GM12878 (cell line): ENCODE measurements at regions not wholly inside any gene's neighbourhood (a gene's known extent, or its start where the extent isn't known, plus 50 kb on each side); places are given as distances from the start of the nearest gene placed in this dataset.

Source experiments
- ATAC-seq: fragments of 200-7000 bp; cut with Tn5 transposase; 3 replicates; pipeline ENCODE4 v1.9.1; 2020; ENCODE audit warnings: mild to moderate bottlenecking, moderate library complexity
- BruUV-seq: library from RNA; stranded (reverse); fragments of 400-500 nt; replicated peaks from 2 replicates; lab custom pipeline; 2021; lab: Mats Ljungman, UMichigan
- CTCF ChIA-PET: fragments of 300-600 bp; sonication (Branson Sonifier 250); formaldehyde crosslinking; extraction: SDS; loops from one replicate; lab custom pipeline; 2021; ENCODE audit warnings: inconsistent platforms; lab: Yijun Ruan, JAX
- POLR2A ChIA-PET: fragments of 350-600 bp; formaldehyde crosslinking; extraction: SDS; loops from one replicate; lab custom pipeline; 2021; ENCODE audit warnings: inconsistent platforms; lab: Charles Lee
- RAD21 ChIA-PET: fragments of 300-600 bp; sonication (Branson Sonifier 250); formaldehyde crosslinking; loops from one replicate; lab custom pipeline; 2023; ENCODE audit warnings: antibody characterized with exemption; ENCODE audit not compliant: unreplicated experiment; lab: Charles Lee
- SMC1A ChIA-PET: fragments of 300-600 bp; sonication (Branson Sonifier 250); formaldehyde crosslinking; loops from one replicate; lab custom pipeline; 2023; ENCODE audit not compliant: unreplicated experiment, uncharacterized antibody; lab: Charles Lee
- DNase-seq: peaks from one replicate; pipeline ENCODE4 v3.0.0-alpha.2; 2011; ENCODE audit warnings: low read depth, low spot score
- FAIRE-seq: peaks from 3 replicates; lab custom pipeline; 2011; peaks lifted over from hg19 to GRCh38; lab: Jason Lieb, UNC
- H2AFZ ChIP-seq: 2 replicates; pipeline ENCODE4 v1.6.0; 2011; ENCODE audit warnings: low read depth, low read length, control low read depth; ENCODE audit not compliant: control insufficient read depth
- H3K27ac ChIP-seq: 2 replicates; pipeline ENCODE4 v1.5.1; 2011; ENCODE audit warnings: control low read depth; ENCODE audit not compliant: control insufficient read depth, insufficient read depth
- H3K27me3 ChIP-seq, 2 experiments: replicated peaks in 1 of 2; 2 replicates each; pipeline versions ENCODE4 v1.6.0 to v1.6.1; 2011; ENCODE audit warnings: low read length in 1 of 2; ENCODE audit not compliant: control insufficient read depth in 2 of 2, insufficient read depth in 2 of 2
- H3K36me3 ChIP-seq, 2 experiments: 2 replicates each; pipeline ENCODE4 v1.5.1; 2011; ENCODE audit warnings: low read length in 1 of 2; ENCODE audit not compliant: control insufficient read depth in 2 of 2, insufficient read depth in 2 of 2
- H3K4me1 ChIP-seq: 2 replicates; pipeline ENCODE4 v1.6.1; 2011; ENCODE audit warnings: mild to moderate bottlenecking, low read length, moderate library complexity, mixed read lengths; ENCODE audit not compliant: control insufficient read depth, insufficient read depth
- H3K4me2 ChIP-seq: 2 replicates; pipeline ENCODE4 v1.6.0; 2011; ENCODE audit warnings: control low read depth; ENCODE audit not compliant: control insufficient read depth, insufficient read depth
- H3K4me3 ChIP-seq: fragments of 200-600 bp; sonication (generic); 2 replicates; pipeline ENCODE4 v1.5.1; 2016
- H3K79me2 ChIP-seq: 2 replicates; pipeline ENCODE4 v1.6.0; 2011; ENCODE audit warnings: low read length; ENCODE audit not compliant: control insufficient read depth, insufficient read depth
- H3K9ac ChIP-seq: 2 replicates; pipeline ENCODE4 v1.8.0; 2011; ENCODE audit warnings: low read length, control low read depth, mixed read lengths; ENCODE audit not compliant: control insufficient read depth, insufficient read depth
- H3K9me3 ChIP-seq: replicated peaks from 3 replicates; pipeline ENCODE4 v1.5.1; 2011; ENCODE audit warnings: mild to moderate bottlenecking, low read length; ENCODE audit not compliant: control insufficient read depth, insufficient read depth
- H4K20me1 ChIP-seq: 2 replicates; pipeline ENCODE4 v1.6.0; 2011; ENCODE audit not compliant: control insufficient read depth, insufficient read depth
- BRCA1 ChIP-seq: IDR thresholded peaks from 2 replicates; pipeline ENCODE4 v1.6.1; 2011; ENCODE audit warnings: low read depth, low read length, improper control_type of control experiment
- CEBPB ChIP-seq, 2 experiments: fragments of 150-350 bp in 1 of 2; IDR thresholded peaks; 2 replicates each; pipeline ENCODE4 v1.6.1; 2012 to 2014; ENCODE audit warnings: low read depth in 2 of 2, low read length in 2 of 2, borderline replicate concordance in 1 of 2, inconsistent platforms in 1 of 2
- EGR1 ChIP-seq, 2 experiments: IDR thresholded peaks; 1 replicate in 1 of 2; 2 replicates in 1 of 2; pipeline ENCODE4 v1.6.1; 2011 to 2012; ENCODE audit warnings: low read depth in 2 of 2, low read length in 2 of 2, borderline replicate concordance in 1 of 2, mild to moderate bottlenecking in 1 of 2, moderate library complexity in 1 of 2
- JUNB ChIP-seq: IDR thresholded peaks from 2 replicates; pipeline ENCODE4 v1.6.1; 2016; ENCODE audit warnings: antibody characterized with exemption, mild to moderate bottlenecking
- KDM1A ChIP-seq: fragments of 200-600 bp; sonication (generic); IDR thresholded peaks from 2 replicates; pipeline ENCODE4 v1.6.1; 2016; ENCODE audit warnings: borderline replicate concordance
- KLF5 ChIP-seq: fragments of 450-650 bp; IDR thresholded peaks from 2 replicates; pipeline ENCODE4 v1.6.1; 2014; ENCODE audit warnings: mild to moderate bottlenecking; ENCODE audit not compliant: partially characterized antibody
- MYC ChIP-seq: IDR thresholded peaks from 2 replicates; pipeline ENCODE4 v1.6.1; 2011; ENCODE audit warnings: mild to moderate bottlenecking, low read length, moderate library complexity, inconsistent platforms; ENCODE audit not compliant: insufficient read depth, insufficient replicate concordance, insufficient read length, severe bottlenecking
- RUNX3 ChIP-seq: IDR thresholded peaks from 2 replicates; pipeline ENCODE4 v1.6.1; 2012; ENCODE audit warnings: low read length, inconsistent platforms
- SMC3 ChIP-seq: IDR thresholded peaks from 2 replicates; pipeline ENCODE4 v1.6.1; 2011; ENCODE audit warnings: low read length, improper control_type of control experiment, borderline replicate concordance
- TCF12 ChIP-seq: IDR thresholded peaks from 2 replicates; pipeline ENCODE4 v1.6.1; 2011; ENCODE audit warnings: low read depth, mild to moderate bottlenecking, low read length
- WRNIP1 ChIP-seq: IDR thresholded peaks from 2 replicates; pipeline ENCODE4 v1.6.1; 2011; ENCODE audit warnings: low read depth, low read length, improper control_type of control experiment, borderline replicate concordance
- ZZZ3 ChIP-seq: IDR thresholded peaks from 2 replicates; pipeline ENCODE4 v1.6.1; 2011; ENCODE audit warnings: low read depth; ENCODE audit not compliant: control insufficient read depth, insufficient read length
- WGBS: methylation state at CpG from one replicate; pipeline ENCODE4 v1.1.6; 2016; ENCODE audit warnings: low lambda C conversion rate; ENCODE audit not compliant: insufficient replicate concordance, insufficient coverage; ENCODE audit errors: missing lambda C conversion rate; 5-methylcytosine and 5-hydroxymethylcytosine counted together
- in situ Hi-C: fragments of 300-500 bp; cut with MboI; formaldehyde crosslinking; loops from 9 replicates; pipeline ENCODE4 v1.14.3; 2018; ENCODE audit warnings: mixed read lengths
- intact Hi-C: fragments of 100-400 bp; cut with micrococcal nuclease; formaldehyde crosslinking; loops from one replicate; pipeline ENCODE4 v1.14.2; 2022; ENCODE audit not compliant: unreplicated experiment
- TF ChIP-seq, protein P1 (sequence below): fragments of 450-650 bp; formaldehyde crosslinking; IDR thresholded peaks from 2 replicates; pipeline ENCODE4 v1.4.0; 2022; ENCODE audit warnings: mild to moderate bottlenecking, moderate library complexity

DNA sequence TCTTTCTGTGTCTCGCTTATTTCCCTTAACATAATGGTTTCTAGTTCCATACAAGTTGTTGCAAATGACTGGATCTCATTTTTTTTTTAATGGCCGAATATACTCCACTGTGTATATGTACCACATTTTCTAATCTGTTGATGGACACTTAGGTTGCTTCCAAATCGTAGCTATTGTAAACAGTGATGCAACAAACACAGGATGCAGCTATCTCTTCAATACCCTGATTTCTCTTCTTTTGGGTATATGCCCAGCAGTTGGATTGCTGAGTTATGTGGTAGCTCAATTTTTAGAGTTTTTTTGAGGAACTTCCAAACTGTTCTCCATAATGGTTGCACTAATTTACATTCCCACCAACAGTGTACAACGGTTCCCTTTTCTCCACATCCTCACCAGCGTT lies 100.4 kb upstream of the CHORDC1 start:
- DNase-seq, result no peak
- SMC1A ChIA-PET, result no interaction called here
- no TSS peak for BruUV-seq

More for the DNA sequence above, 100.4 kb upstream of the CHORDC1 start:
- POLR2A ChIA-PET, result no interaction called here
- ATAC-seq (no peak), FAIRE-seq (no peak)
- H3K27me3 ChIP-seq, result no peaks in the 10 kb centered on the region; a peak in 1 of 4 replicates
- intact Hi-C loops (no loop called here), in situ Hi-C loops (no loop called here)
- no peaks in the 10 kb centered on the region for H3K9me3 ChIP-seq
- RAD21 ChIA-PET, result no interaction called here
- H3K4me1 ChIP-seq, result no peaks in the 10 kb centered on the region
- WGBS, result 26% methylated on average over 5 of the region's 5 CpGs
- H3K4me3 ChIP-seq, result no peak overlapping the region
- H3K27ac ChIP-seq, result no peak overlapping the region
- no peaks in the 10 kb centered on the region for H3K36me3 ChIP-seq
- H4K20me1 ChIP-seq, result no peaks in the 10 kb centered on the region
- no peaks in the 10 kb centered on the region for H3K79me2 ChIP-seq
- CTCF ChIA-PET, result interaction anchor here (0.6 to 1.4 kb wide), 2 partner anchors 14 to 132 kb away, joined by 3 read pairs; no protein-coding TSS in a partner anchor
- no peak overlapping the region for H3K9ac ChIP-seq
- H3K4me2 ChIP-seq, result no peak overlapping the region
- no peak for TF ChIP-seq WRNIP1
- no peak for TF ChIP-seq CEBPB (IDR thresholded peaks at IDR 0.05; ENCODE audit: borderline replicate concordance in 1 of 2, low read depth in 2 of 2, low read length in 2 of 2)
- TF ChIP-seq ZZZ3, result no peak
- TF ChIP-seq RUNX3, result no peak
- TF ChIP-seq TCF12, result no peak
- TF ChIP-seq JUNB, result no peak
- TF ChIP-seq KLF5, result no peak
- TF ChIP-seq, protein P1, sequence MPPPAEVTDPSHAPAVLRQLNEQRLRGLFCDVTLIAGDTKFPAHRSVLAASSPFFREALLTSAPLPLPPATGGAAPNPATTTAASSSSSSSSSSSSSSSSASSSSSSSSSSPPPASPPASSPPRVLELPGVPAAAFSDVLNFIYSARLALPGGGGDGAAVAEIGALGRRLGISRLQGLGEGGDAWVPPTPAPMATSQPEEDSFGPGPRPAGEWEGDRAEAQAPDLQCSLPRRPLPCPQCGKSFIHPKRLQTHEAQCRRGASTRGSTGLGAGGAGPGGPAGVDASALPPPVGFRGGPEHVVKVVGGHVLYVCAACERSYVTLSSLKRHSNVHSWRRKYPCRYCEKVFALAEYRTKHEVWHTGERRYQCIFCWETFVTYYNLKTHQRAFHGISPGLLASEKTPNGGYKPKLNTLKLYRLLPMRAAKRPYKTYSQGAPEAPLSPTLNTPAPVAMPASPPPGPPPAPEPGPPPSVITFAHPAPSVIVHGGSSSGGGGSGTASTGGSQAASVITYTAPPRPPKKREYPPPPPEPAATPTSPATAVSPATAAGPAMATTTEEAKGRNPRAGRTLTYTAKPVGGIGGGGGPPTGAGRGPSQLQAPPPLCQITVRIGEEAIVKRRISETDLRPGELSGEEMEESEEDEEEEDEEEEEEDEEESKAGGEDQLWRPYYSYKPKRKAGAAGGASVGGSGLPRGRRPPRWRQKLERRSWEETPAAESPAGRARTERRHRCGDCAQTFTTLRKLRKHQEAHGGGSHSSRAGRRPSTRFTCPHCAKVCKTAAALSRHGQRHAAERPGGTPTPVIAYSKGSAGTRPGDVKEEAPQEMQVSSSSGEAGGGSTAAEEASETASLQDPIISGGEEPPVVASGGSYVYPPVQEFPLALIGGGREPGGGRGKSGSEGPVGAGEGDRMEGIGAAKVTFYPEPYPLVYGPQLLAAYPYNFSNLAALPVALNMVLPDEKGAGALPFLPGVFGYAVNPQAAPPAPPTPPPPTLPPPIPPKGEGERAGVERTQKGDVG, result no peak
- TF ChIP-seq SMC3, result no peak
- no peak for TF ChIP-seq BRCA1
- no peak for TF ChIP-seq KDM1A
- TF ChIP-seq MYC, result no peak
- TF ChIP-seq EGR1 (IDR thresholded peaks at IDR 0.05; ENCODE audit: borderline replicate concordance in 1 of 2, low read depth in 2 of 2, low read length in 2 of 2), result no peak
- TF ChIP-seq, all 136 proteins: peak for 0
- no peak overlapping the region for H2AFZ ChIP-seq
